NCI-H2171 treated with DMSO at 0.1 percent for 48 hours (cell line): ENCODE measurements at regions not wholly inside any gene's neighbourhood (a gene's known extent, or its start where the extent isn't known, plus 50 kb on each side); places are given as distances from the start of the nearest gene placed in this dataset.
A peak's percentile ranks its signal among the peaks of the same experiment; 100 is the strongest.
"Not testable (repeated sequence)": the region's sequence is repeated elsewhere in the genome, so short reads cannot be mapped to it uniquely, and the experiment has no call there.

Experiments
- DNase-seq: peaks from one replicate; lab custom pipeline; 2025; lab: John Stamatoyannopoulos, UW

GRCh38 chr9:29217966-29218365, 1644.7 kb upstream of the C9orf72 start:
- DNase-seq, result no peak

- no peak for DNase-seq
Observed at GRCh38 chr9:29220596-29221251, 1647.4 kb upstream of the C9orf72 start.

- DNase-seq, result no peak
Observed at GRCh38 chr9:29228558-29228957, 1655.3 kb upstream of the C9orf72 start.

GRCh38 chr9:29230931-29231330, 1657.7 kb upstream of the C9orf72 start:
- no peak for DNase-seq

- DNase-seq, result no peak
Observed at GRCh38 chr9:29233193-29233592, 1659.9 kb upstream of the C9orf72 start.

- no peak for DNase-seq
Observed at GRCh38 chr9:29241320-29241719, 1668.0 kb upstream of the C9orf72 start.

GRCh38 chr9:29245351-29245750, 1672.1 kb upstream of the C9orf72 start:
- no peak for DNase-seq

- not testable (repeated sequence) for DNase-seq
Observed at GRCh38 chr9:29270400-29270799, 1697.1 kb upstream of the C9orf72 start.

GRCh38 chr9:29282121-29282520, 1708.8 kb upstream of the C9orf72 start:
- no peak for DNase-seq

- no peak for DNase-seq
Observed at GRCh38 chr9:29285818-29286217, 1712.5 kb upstream of the C9orf72 start.

- DNase-seq, result no peak
Observed at GRCh38 chr9:29289365-29289764, 1716.1 kb upstream of the C9orf72 start.

GRCh38 chr9:29290516-29290915, 1717.2 kb upstream of the C9orf72 start:
- DNase-seq, result no peak

GRCh38 chr9:29297592-29297991, 1724.3 kb upstream of the C9orf72 start:
- no peak for DNase-seq

GRCh38 chr9:29311221-29311620, 1737.9 kb upstream of the C9orf72 start:
- no peak for DNase-seq

GRCh38 chr9:29312327-29312726, 1739.0 kb upstream of the C9orf72 start:
- DNase-seq, result no peak

GRCh38 chr9:29319736-29320513, 1746.6 kb upstream of the C9orf72 start:
- DNase-seq, result no peak

- no peak for DNase-seq
Observed at GRCh38 chr9:29322240-29322639, 1749.0 kb upstream of the C9orf72 start.

GRCh38 chr9:29325894-29326293, 1752.6 kb upstream of the C9orf72 start:
- DNase-seq, result no peak

GRCh38 chr9:29332789-29333188, 1759.5 kb upstream of the C9orf72 start:
- DNase-seq, result no peak

GRCh38 chr9:29336281-29336680, 1763.0 kb upstream of the C9orf72 start:
- no peak for DNase-seq

- DNase-seq, result peak; percentile 81
Observed at GRCh38 chr9:29339387-29339786, 1766.1 kb upstream of the C9orf72 start.

GRCh38 chr9:29348999-29349398, 1775.7 kb upstream of the C9orf72 start:
- no peak for DNase-seq

GRCh38 chr9:29389421-29389820, 1816.1 kb upstream of the C9orf72 start:
- no peak for DNase-seq

- DNase-seq, result no peak
Observed at GRCh38 chr9:29390859-29391258, 1817.6 kb upstream of the C9orf72 start.
